Natural killer cell (primary cell): ENCODE measurements at regions not wholly inside any gene's neighbourhood (a gene's known extent, or its start where the extent isn't known, plus 50 kb on each side); places are given as distances from the start of the nearest gene placed in this dataset.

ENCODE experiments used
- ATAC-seq, 3 donors: fragments of 150-1000 bp in 2 of 3; fragments of 200-7000 bp in 1 of 3; cut with Tn5 transposase; 1 replicate in 1 of 3; 2 replicates in 2 of 3; pipeline ENCODE4 v1.10.0; 2021; ENCODE audit warnings: mild to moderate bottlenecking in 2 of 3, moderate library complexity in 2 of 3
- DNase-seq, 2 donors: peaks; one replicate each; pipeline versions ENCODE4 v3.0.0 to v3.0.0-alpha.2; 2013 to 2021; ENCODE audit warnings: mixed read lengths in 1 of 2
- H3K27ac ChIP-seq: one replicate; pipeline ENCODE4 v1.5.1; 2013; ENCODE audit warnings: mild to moderate bottlenecking, low read length
- H3K27me3 ChIP-seq: one replicate; pipeline ENCODE4 v1.6.1; 2013; ENCODE audit warnings: low read length; ENCODE audit not compliant: control insufficient read depth, insufficient read depth
- H3K36me3 ChIP-seq: one replicate; pipeline ENCODE4 v1.6.1; 2013; ENCODE audit warnings: low read length; ENCODE audit not compliant: control insufficient read depth, insufficient read depth
- H3K4me1 ChIP-seq: one replicate; pipeline ENCODE4 v1.6.1; 2013; ENCODE audit warnings: low read length; ENCODE audit not compliant: control insufficient read depth, insufficient read depth
- H3K4me3 ChIP-seq: one replicate; pipeline ENCODE4 v1.5.1; 2013; ENCODE audit warnings: low read length
- H3K9me3 ChIP-seq: one replicate; pipeline ENCODE4 v1.6.1; 2013; ENCODE audit warnings: low read length; ENCODE audit not compliant: control insufficient read depth, insufficient read depth
- H3K27ac Mint-ChIP-seq, 2 donors: one replicate each; pipeline ENCODE4 v1.8.0; 2022; ENCODE audit warnings: mild to moderate bottlenecking in 2 of 2, mixed read lengths in 2 of 2, moderate library complexity in 1 of 2
- H3K27me3 Mint-ChIP-seq, 2 donors: one replicate each; pipeline ENCODE4 v1.8.0; 2022; ENCODE audit warnings: low read depth in 2 of 2, mixed read lengths in 2 of 2
- H3K36me3 Mint-ChIP-seq: one replicate; pipeline ENCODE4 v1.8.0; 2022; ENCODE audit warnings: mixed read lengths
- H3K4me1 Mint-ChIP-seq, 2 donors: one replicate each; pipeline ENCODE4 v1.8.0; 2022; ENCODE audit warnings: mixed read lengths in 2 of 2
- H3K4me3 Mint-ChIP-seq: one replicate; pipeline ENCODE4 v1.8.0; 2022; ENCODE audit warnings: mild to moderate bottlenecking, moderate library complexity, mixed read lengths
- H3K9me3 Mint-ChIP-seq, 2 donors: one replicate each; pipeline ENCODE4 v1.8.0; 2022; ENCODE audit warnings: mixed read lengths in 2 of 2
- WGBS: methylation state at CpG from one replicate; pipeline ENCODE4 v1.1.7; 2013; ENCODE audit warnings: missing lambda C conversion rate; ENCODE audit not compliant: insufficient coverage; 5-methylcytosine and 5-hydroxymethylcytosine counted together
- intact Hi-C: fragments of 100-400 bp; cut with micrococcal nuclease; formaldehyde crosslinking; loops from one replicate; pipeline ENCODE4 v1.14.2; 2022
- TF ChIP-seq, protein P1 (sequence below): fragments of 200-600 bp; IDR thresholded peaks from one replicate; pipeline ENCODE4 v1.8.0; 2022; ENCODE audit warnings: antibody characterized with exemption

DNA sequence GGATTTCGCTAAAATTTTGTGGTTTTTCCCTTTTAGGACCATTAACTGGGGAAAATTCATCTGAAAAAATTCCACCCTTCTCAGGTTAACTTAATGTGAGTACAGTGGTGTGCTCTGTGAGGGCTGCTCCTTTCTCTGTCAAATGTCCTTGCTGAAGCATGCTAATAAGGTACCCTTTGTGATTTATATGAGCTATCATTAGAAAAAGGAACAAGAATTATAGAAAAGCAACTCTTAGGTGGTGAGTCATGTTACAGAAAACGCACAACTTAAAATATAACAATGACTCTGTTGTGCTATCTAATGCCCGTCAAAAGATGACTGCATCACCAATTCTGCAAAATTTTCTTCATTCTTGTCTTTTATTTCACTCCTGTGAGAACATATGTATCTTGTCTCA lies 162.0 kb upstream of the MAGI2 start:
- intact Hi-C loops = no loop called here
- TF ChIP-seq, protein P1, sequence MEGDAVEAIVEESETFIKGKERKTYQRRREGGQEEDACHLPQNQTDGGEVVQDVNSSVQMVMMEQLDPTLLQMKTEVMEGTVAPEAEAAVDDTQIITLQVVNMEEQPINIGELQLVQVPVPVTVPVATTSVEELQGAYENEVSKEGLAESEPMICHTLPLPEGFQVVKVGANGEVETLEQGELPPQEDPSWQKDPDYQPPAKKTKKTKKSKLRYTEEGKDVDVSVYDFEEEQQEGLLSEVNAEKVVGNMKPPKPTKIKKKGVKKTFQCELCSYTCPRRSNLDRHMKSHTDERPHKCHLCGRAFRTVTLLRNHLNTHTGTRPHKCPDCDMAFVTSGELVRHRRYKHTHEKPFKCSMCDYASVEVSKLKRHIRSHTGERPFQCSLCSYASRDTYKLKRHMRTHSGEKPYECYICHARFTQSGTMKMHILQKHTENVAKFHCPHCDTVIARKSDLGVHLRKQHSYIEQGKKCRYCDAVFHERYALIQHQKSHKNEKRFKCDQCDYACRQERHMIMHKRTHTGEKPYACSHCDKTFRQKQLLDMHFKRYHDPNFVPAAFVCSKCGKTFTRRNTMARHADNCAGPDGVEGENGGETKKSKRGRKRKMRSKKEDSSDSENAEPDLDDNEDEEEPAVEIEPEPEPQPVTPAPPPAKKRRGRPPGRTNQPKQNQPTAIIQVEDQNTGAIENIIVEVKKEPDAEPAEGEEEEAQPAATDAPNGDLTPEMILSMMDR = no peak
- Histone ChIP-seq H3K4me3 (no peak overlapping the region), H3K27ac (no peak overlapping the region), H3K36me3 (no peaks in the 10 kb centered on the region), H3K27me3 (no peaks in the 10 kb centered on the region), H3K9me3 (peaks cover 12% of the 10 kb centered on the region), H3K4me1 (no peaks in the 10 kb centered on the region)
- Mint-ChIP-seq H3K36me3 (no peaks in the 10 kb centered on the region), H3K27ac (no peak overlapping the region), H3K27me3 (no peaks in the 10 kb centered on the region), H3K4me3 (no peak overlapping the region), H3K9me3 (peaks cover 5 to 8% of the 10 kb centered on the region in 2 donors), H3K4me1 (no peaks in the 10 kb centered on the region)
- DNase-seq (no peak), ATAC-seq (no peak)
- whole genome bisulfite sequencing = 47% methylated on average over 3 of the region's 3 CpGs

DNA sequence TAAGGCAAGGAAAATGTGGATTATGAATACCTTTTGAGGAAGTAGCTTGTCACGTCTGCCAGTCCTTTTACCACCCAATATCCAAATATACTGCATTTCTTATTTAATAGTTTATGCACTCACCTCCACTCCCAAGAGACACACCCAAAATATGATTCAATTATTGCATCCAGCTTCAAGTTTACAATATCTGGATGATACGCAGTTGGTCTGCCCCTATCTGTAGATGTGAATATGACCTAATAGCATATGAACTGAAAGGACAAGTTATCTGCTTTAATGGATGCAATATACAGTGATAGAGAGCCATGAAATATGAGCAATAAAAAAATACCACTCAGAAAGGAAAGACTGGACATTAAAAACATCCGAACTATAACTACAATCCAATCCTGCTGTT lies 159.4 kb upstream of the MAGI2 start:
- Mint-ChIP-seq H3K4me1 (no peaks in the 10 kb centered on the region), H3K36me3 (no peaks in the 10 kb centered on the region), H3K27ac (no peak overlapping the region), H3K9me3 (peaks cover 2 to 5% of the 10 kb centered on the region in 2 donors), H3K27me3 (no peaks in the 10 kb centered on the region), H3K4me3 (no peak overlapping the region)
- no peak for ATAC-seq
- Histone ChIP-seq H3K27ac (no peak overlapping the region), H3K9me3 (peaks cover 12% of the 10 kb centered on the region), H3K4me3 (no peak overlapping the region), H3K36me3 (no peaks in the 10 kb centered on the region), H3K27me3 (no peaks in the 10 kb centered on the region), H3K4me1 (no peaks in the 10 kb centered on the region)
- TF ChIP-seq, protein P1 = no peak
- WGBS = 94% methylated on average over 2 of the region's 3 CpGs
- intact Hi-C loops = no loop called here
- no peak for DNase-seq

DNA sequence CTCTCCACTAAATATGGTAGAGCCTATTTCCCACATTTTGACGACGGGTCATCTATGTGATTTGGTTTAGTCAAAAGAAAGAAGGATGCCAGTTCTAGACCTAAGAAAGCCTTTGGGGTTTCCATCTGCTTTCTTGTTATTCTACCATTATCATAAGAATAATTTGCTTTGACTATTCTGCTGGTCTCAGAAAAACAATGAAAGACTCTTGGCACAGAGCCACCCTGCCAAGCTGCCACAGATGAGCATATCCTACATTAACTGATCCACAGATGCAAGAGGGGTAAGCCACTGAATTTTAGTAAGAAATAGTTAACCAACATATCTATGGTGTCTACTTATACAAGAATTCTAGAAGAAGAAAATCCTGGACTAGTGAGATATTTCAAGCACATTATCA lies 158.6 kb upstream of the MAGI2 start:
- no peaks in the 10 kb centered on the region for H3K4me1 ChIP-seq
- no peaks in the 10 kb centered on the region for H3K27me3 ChIP-seq
- Mint-ChIP-seq H3K4me1 (no peaks in the 10 kb centered on the region), H3K4me3 (no peak overlapping the region), H3K27me3 (no peaks in the 10 kb centered on the region), H3K27ac (no peak overlapping the region), H3K36me3 (no peaks in the 10 kb centered on the region), H3K9me3 (peaks cover 5 to 6% of the 10 kb centered on the region in 2 donors)
- no peak for DNase-seq
- intact Hi-C loops = no loop called here
- no peaks in the 10 kb centered on the region for H3K36me3 ChIP-seq
- peaks cover 12% of the 10 kb centered on the region for H3K9me3 ChIP-seq
- ATAC-seq = no peak
- no peak overlapping the region for H3K27ac ChIP-seq
- TF ChIP-seq, protein P1 = no peak
- no peak overlapping the region for H3K4me3 ChIP-seq
- 94% methylated on average over 2 of the region's 2 CpGs for WGBS

DNA sequence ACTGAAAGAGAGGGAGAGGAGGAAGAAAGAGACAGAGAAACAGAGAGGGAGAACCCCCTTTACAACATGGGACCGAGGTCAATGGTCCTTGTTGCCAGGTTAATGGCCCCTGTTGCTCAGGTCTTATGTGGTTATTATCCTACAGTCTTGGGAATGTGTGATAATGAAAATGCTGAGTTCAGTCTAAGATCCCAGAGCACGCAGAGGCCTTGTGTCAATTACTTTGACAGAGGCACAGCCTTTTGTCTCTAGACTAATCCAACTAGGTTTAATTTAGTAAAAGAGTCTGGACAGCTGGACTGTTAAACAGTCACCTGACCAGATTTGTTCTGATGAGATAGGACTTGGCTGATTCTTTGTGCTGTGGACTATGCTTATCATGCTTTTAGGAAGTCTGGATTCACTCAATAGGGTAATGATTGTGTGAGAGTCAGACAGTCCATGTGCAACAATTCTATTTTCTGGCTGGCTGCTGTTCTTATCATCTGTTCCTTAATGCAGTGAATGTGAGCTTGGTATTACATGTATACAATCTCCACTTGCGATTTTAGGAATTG lies 157.4 kb upstream of the MAGI2 start:
- Histone ChIP-seq H3K9me3 (peaks cover 4% of the 10 kb centered on the region), H3K36me3 (no peaks in the 10 kb centered on the region), H3K27ac (no peak overlapping the region), H3K4me3 (no peak overlapping the region), H3K27me3 (no peaks in the 10 kb centered on the region), H3K4me1 (no peaks in the 10 kb centered on the region)
- TF ChIP-seq, protein P1 = no peak
- intact Hi-C loops = no loop called here
- no peaks in the 10 kb centered on the region for H3K4me1 Mint-ChIP-seq
- H3K36me3 Mint-ChIP-seq = no peaks in the 10 kb centered on the region
- no peaks in the 10 kb centered on the region for H3K27me3 Mint-ChIP-seq
- 87% methylated on average over 3 of the region's 3 CpGs for WGBS
- ATAC-seq = no peak
- H3K27ac Mint-ChIP-seq = no peak overlapping the region
- peaks cover 6 to 8% of the 10 kb centered on the region in 2 donors for H3K9me3 Mint-ChIP-seq
- H3K4me3 Mint-ChIP-seq = no peak overlapping the region
- DNase-seq = no peak
